Keratinocyte (primary cell): ENCODE measurements at regions not wholly inside any gene's neighbourhood (a gene's known extent, or its start where the extent isn't known, plus 50 kb on each side); places are given as distances from the start of the nearest gene placed in this dataset.

Source experiments
- DNase-seq: peaks from one replicate; pipeline ENCODE4 v3.0.0-alpha.2; 2011; ENCODE audit warnings: low read depth, missing footprints, low spot score
- FAIRE-seq: peaks from 2 replicates; lab custom pipeline; 2011; peaks lifted over from hg19 to GRCh38; lab: Jason Lieb, UNC
- H2AFZ ChIP-seq: 2 replicates; pipeline ENCODE4 v1.6.0; 2012; ENCODE audit warnings: low read length, control low read depth, inconsistent platforms; ENCODE audit not compliant: control insufficient read depth
- H3K27ac ChIP-seq: 2 replicates; pipeline ENCODE4 v1.5.1; 2011; ENCODE audit warnings: low read length; ENCODE audit not compliant: control insufficient read depth, insufficient read depth
- H3K27me3 ChIP-seq: 3 replicates; pipeline ENCODE4 v1.6.0; 2011; ENCODE audit warnings: low read length; ENCODE audit not compliant: control insufficient read depth, insufficient read depth; ENCODE audit errors: extremely low read depth
- H3K36me3 ChIP-seq, 2 experiments: 2 replicates in 1 of 2; 3 replicates in 1 of 2; pipeline ENCODE4 v1.5.1; 2011; ENCODE audit warnings: low read length in 2 of 2, mild to moderate bottlenecking in 1 of 2; ENCODE audit not compliant: control insufficient read depth in 2 of 2, insufficient read depth in 2 of 2; ENCODE audit errors: extremely low read depth in 1 of 2
- H3K4me1 ChIP-seq: 3 replicates; pipeline ENCODE4 v1.5.1; 2011; ENCODE audit warnings: low read length; ENCODE audit not compliant: control insufficient read depth, insufficient read depth; ENCODE audit errors: extremely low read depth
- H3K4me2 ChIP-seq: 3 replicates; pipeline ENCODE4 v1.6.0; 2011; ENCODE audit warnings: low read depth, low read length; ENCODE audit not compliant: control insufficient read depth, insufficient read depth; ENCODE audit errors: extremely low read depth
- H3K4me3 ChIP-seq, 3 experiments: fragments of 200-600 bp in 1 of 3; sonication (generic) in 1 of 3; 2 replicates in 2 of 3; 3 replicates in 1 of 3; pipeline ENCODE4 v1.5.1; 2011 to 2016; ENCODE audit warnings: low read length in 3 of 3, mild to moderate bottlenecking in 3 of 3, control low read depth in 2 of 3, inconsistent platforms in 1 of 3, low read depth in 1 of 3, mixed read lengths in 1 of 3, mixed run types in 1 of 3, moderate library complexity in 1 of 3; ENCODE audit not compliant: control insufficient read depth in 2 of 3, insufficient read depth in 2 of 3; ENCODE audit errors: extremely low read depth in 1 of 3
- H3K79me2 ChIP-seq: 2 replicates; pipeline ENCODE4 v1.6.0; 2012; ENCODE audit warnings: low read length; ENCODE audit not compliant: control insufficient read depth, insufficient read depth
- H3K9ac ChIP-seq: 3 replicates; pipeline ENCODE4 v1.6.0; 2011; ENCODE audit warnings: low read length; ENCODE audit not compliant: control insufficient read depth, insufficient read depth; ENCODE audit errors: extremely low read depth
- H3K9me1 ChIP-seq: 3 replicates; pipeline ENCODE4 v1.6.0; 2011; ENCODE audit warnings: low read length; ENCODE audit not compliant: control insufficient read depth, insufficient read depth; ENCODE audit errors: extremely low read depth
- H3K9me3 ChIP-seq: 2 replicates; pipeline ENCODE4 v1.5.1; 2012; ENCODE audit warnings: low read depth, low read length; ENCODE audit not compliant: control insufficient read depth
- H4K20me1 ChIP-seq: 3 replicates; pipeline ENCODE4 v1.6.0; 2011; ENCODE audit warnings: low read length; ENCODE audit not compliant: control insufficient read depth, insufficient read depth; ENCODE audit errors: extremely low read depth
- EZH2 ChIP-seq: IDR thresholded peaks from one replicate; pipeline ENCODE4 v1.6.1; 2012; ENCODE audit warnings: inconsistent platforms, mild to moderate bottlenecking, low read length, moderate library complexity
- dilution Hi-C: fragments of 300-500 bp; cut with MboI; formaldehyde crosslinking; loops from one replicate; pipeline ENCODE4 v1.7.0; 2020; ENCODE audit warnings: low sequenced_read_pairs; ENCODE audit not compliant: extremely low pct_ligation_motif_present
- TF ChIP-seq, protein P1 (sequence below), 3 experiments: IDR thresholded peaks in 1 of 3; conservative IDR thresholded peaks in 1 of 3; optimal IDR thresholded peaks in 1 of 3; 2 replicates in 2 of 3; 3 replicates in 1 of 3; pipeline versions ENCODE3 to v1.5.1; 2011; ENCODE audit warnings: low read length in 3 of 3, mild to moderate bottlenecking in 3 of 3, moderate library complexity in 2 of 3, control low read depth in 1 of 3, inconsistent platforms in 1 of 3; ENCODE audit not compliant: insufficient read depth in 2 of 3; ENCODE audit errors: extremely low read depth in 1 of 3

- Histone ChIP-seq H3K9ac (no peak overlapping the region), H3K4me3 (no peak overlapping the region), H3K4me2 (no peak overlapping the region), H3K4me1 (no peaks in the 10 kb centered on the region), H3K36me3 (no peaks in the 10 kb centered on the region), H3K9me3 (no peaks in the 10 kb centered on the region), H3K79me2 (no peaks in the 10 kb centered on the region), H3K9me1 (no peaks in the 10 kb centered on the region), H3K27ac (no peak overlapping the region), H4K20me1 (no peaks in the 10 kb centered on the region), H3K27me3 (no peaks in the 10 kb centered on the region), H2AFZ (no peak overlapping the region)
- no peak for DNase-seq
- TF ChIP-seq, protein P1, sequence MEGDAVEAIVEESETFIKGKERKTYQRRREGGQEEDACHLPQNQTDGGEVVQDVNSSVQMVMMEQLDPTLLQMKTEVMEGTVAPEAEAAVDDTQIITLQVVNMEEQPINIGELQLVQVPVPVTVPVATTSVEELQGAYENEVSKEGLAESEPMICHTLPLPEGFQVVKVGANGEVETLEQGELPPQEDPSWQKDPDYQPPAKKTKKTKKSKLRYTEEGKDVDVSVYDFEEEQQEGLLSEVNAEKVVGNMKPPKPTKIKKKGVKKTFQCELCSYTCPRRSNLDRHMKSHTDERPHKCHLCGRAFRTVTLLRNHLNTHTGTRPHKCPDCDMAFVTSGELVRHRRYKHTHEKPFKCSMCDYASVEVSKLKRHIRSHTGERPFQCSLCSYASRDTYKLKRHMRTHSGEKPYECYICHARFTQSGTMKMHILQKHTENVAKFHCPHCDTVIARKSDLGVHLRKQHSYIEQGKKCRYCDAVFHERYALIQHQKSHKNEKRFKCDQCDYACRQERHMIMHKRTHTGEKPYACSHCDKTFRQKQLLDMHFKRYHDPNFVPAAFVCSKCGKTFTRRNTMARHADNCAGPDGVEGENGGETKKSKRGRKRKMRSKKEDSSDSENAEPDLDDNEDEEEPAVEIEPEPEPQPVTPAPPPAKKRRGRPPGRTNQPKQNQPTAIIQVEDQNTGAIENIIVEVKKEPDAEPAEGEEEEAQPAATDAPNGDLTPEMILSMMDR (optimal IDR thresholded peaks at IDR 0.05 in 1 of 3, IDR thresholded peaks at IDR 0.05 in 1 of 3, conservative IDR thresholded peaks at IDR 0.05 in 1 of 3; ENCODE audit: extremely low read depth in 1 of 3, insufficient read depth in 2 of 3, low read length in 3 of 3): no peak
- no peak for TF ChIP-seq EZH2
- dilution Hi-C loops: no loop called here
- FAIRE-seq: no peak
Measured at GRCh38 chr11:116300232-116300631, 472.6 kb downstream of the BUD13 start.

- no peak for TF ChIP-seq EZH2
- TF ChIP-seq, protein P1 (optimal IDR thresholded peaks at IDR 0.05 in 1 of 3, IDR thresholded peaks at IDR 0.05 in 1 of 3, conservative IDR thresholded peaks at IDR 0.05 in 1 of 3; ENCODE audit: extremely low read depth in 1 of 3, insufficient read depth in 2 of 3, low read length in 3 of 3): no peak
- Histone ChIP-seq H3K79me2 (no peaks in the 10 kb centered on the region), H3K4me2 (no peak overlapping the region), H3K27ac (no peak overlapping the region), H3K9me3 (no peaks in the 10 kb centered on the region), H3K9ac (no peak overlapping the region), H3K9me1 (no peaks in the 10 kb centered on the region), H3K4me1 (peaks cover 6% of the 10 kb centered on the region), H4K20me1 (no peaks in the 10 kb centered on the region), H3K4me3 (no peak overlapping the region), H2AFZ (peak overlapping the region; percentile 8), H3K36me3 (no peaks in the 10 kb centered on the region), H3K27me3 (no peaks in the 10 kb centered on the region)
- DNase-seq (no peak), FAIRE-seq (peak; percentile 59)
- dilution Hi-C loops: no loop called here
Measured at GRCh38 chr11:116294630-116295029, 478.2 kb downstream of the BUD13 start.
